WTC11 (cell line): ENCODE measurements at regions not wholly inside any gene's neighbourhood (a gene's known extent, or its start where the extent isn't known, plus 50 kb on each side); places are given as distances from the start of the nearest gene placed in this dataset.
A peak's percentile ranks its signal among the peaks of the same experiment; 100 is the strongest.
"Not testable (repeated sequence)": the region's sequence is repeated elsewhere in the genome, so short reads cannot be mapped to it uniquely, and the experiment has no call there.

Experiments used
- ATAC-seq: fragments of 200-7000 bp; cut with Tn5 transposase; 2 replicates; pipeline ENCODE4 v1.10.0; 2021; ENCODE audit warnings: mild to moderate bottlenecking, moderate library complexity
- CTCF ChIA-PET: fragments of 300-600 bp; sonication (Branson Sonifier 250); formaldehyde crosslinking; loops from one replicate; lab custom pipeline; 2021; ENCODE audit warnings: antibody characterized with exemption; lab: Charles Lee
- POLR2A ChIA-PET: fragments of 350-600 bp; sonication (Branson Sonifier 250); formaldehyde crosslinking; loops from one replicate; lab custom pipeline; 2021; ENCODE audit warnings: antibody characterized with exemption; lab: Charles Lee
- DNase-seq: peaks from one replicate; pipeline ENCODE4 v3.0.0; 2021; ENCODE audit warnings: low spot score
- H3K27ac Mint-ChIP-seq: 2 replicates; pipeline ENCODE4 v1.8.0; 2021; ENCODE audit warnings: mixed read lengths
- H3K27me3 Mint-ChIP-seq: 2 replicates; pipeline ENCODE4 v1.8.0; 2021; ENCODE audit warnings: low read depth, mild to moderate bottlenecking, moderate library complexity, mixed read lengths
- H3K36me3 Mint-ChIP-seq: 2 replicates; pipeline ENCODE4 v1.8.0; 2021; ENCODE audit warnings: mixed read lengths
- H3K4me1 Mint-ChIP-seq: 2 replicates; pipeline ENCODE4 v1.8.0; 2022; ENCODE audit warnings: mixed read lengths
- H3K4me3 Mint-ChIP-seq: 2 replicates; pipeline ENCODE4 v1.8.0; 2021; ENCODE audit warnings: mild to moderate bottlenecking, moderate library complexity, mixed read lengths
- H3K9me3 Mint-ChIP-seq: 2 replicates; pipeline ENCODE4 v1.8.0; 2021; ENCODE audit warnings: mixed read lengths
- AFF4 ChIP-seq: sonication (generic); formaldehyde crosslinking; IDR thresholded peaks from 2 replicates; pipeline ENCODE4 v1.8.1; 2023; ENCODE audit warnings: mild to moderate bottlenecking, missing genetic modification reagents, borderline replicate concordance
- ERG ChIP-seq: fragments of 250-450 bp; sonication (Bioruptor Pico); IDR thresholded peaks from 2 replicates; pipeline ENCODE4 v1.8.0; 2021; ENCODE audit warnings: mild to moderate bottlenecking
- FOXK1 ChIP-seq: sonication (generic); formaldehyde crosslinking; IDR thresholded peaks from 2 replicates; pipeline ENCODE4 v1.8.0; 2022; ENCODE audit warnings: mild to moderate bottlenecking, moderate library complexity, missing genetic modification reagents
- FOXP1 ChIP-seq: sonication (generic); formaldehyde crosslinking; IDR thresholded peaks from 2 replicates; pipeline ENCODE4 v1.8.0; 2022; ENCODE audit warnings: missing genetic modification reagents, mild to moderate bottlenecking, moderate library complexity, borderline replicate concordance
- FOXP4 ChIP-seq: sonication (generic); formaldehyde crosslinking; IDR thresholded peaks from 2 replicates; pipeline ENCODE4 v1.8.0; 2022; ENCODE audit warnings: mild to moderate bottlenecking, missing genetic modification reagents
- NR2C2 ChIP-seq: sonication (generic); formaldehyde crosslinking; IDR thresholded peaks from 2 replicates; pipeline ENCODE4 v1.8.0; 2022; ENCODE audit warnings: mild to moderate bottlenecking, missing genetic modification reagents
- TEAD1 ChIP-seq: sonication (generic); formaldehyde crosslinking; IDR thresholded peaks from 2 replicates; pipeline ENCODE4 v1.8.0; 2022; ENCODE audit warnings: mild to moderate bottlenecking, missing genetic modification reagents
- ZNF219 ChIP-seq: sonication (generic); formaldehyde crosslinking; IDR thresholded peaks from 2 replicates; pipeline ENCODE4 v1.8.0; 2023; ENCODE audit warnings: missing genetic modification reagents, mild to moderate bottlenecking, borderline replicate concordance
- TF ChIP-seq, protein P1 (sequence below): fragments of 250-450 bp; sonication (Bioruptor Pico); IDR thresholded peaks from 2 replicates; pipeline ENCODE4 v1.9.0; 2021; ENCODE audit warnings: mild to moderate bottlenecking, borderline replicate concordance
- TF ChIP-seq, protein P2 (sequence below): sonication (generic); formaldehyde crosslinking; IDR thresholded peaks from 2 replicates; pipeline ENCODE4 v1.8.0; 2022; ENCODE audit warnings: mild to moderate bottlenecking, missing genetic modification reagents
- TF ChIP-seq, protein P3 (sequence below): sonication (generic); formaldehyde crosslinking; IDR thresholded peaks from 2 replicates; pipeline ENCODE4 v1.8.0; 2023; ENCODE audit warnings: mild to moderate bottlenecking, missing genetic modification reagents

DNA sequence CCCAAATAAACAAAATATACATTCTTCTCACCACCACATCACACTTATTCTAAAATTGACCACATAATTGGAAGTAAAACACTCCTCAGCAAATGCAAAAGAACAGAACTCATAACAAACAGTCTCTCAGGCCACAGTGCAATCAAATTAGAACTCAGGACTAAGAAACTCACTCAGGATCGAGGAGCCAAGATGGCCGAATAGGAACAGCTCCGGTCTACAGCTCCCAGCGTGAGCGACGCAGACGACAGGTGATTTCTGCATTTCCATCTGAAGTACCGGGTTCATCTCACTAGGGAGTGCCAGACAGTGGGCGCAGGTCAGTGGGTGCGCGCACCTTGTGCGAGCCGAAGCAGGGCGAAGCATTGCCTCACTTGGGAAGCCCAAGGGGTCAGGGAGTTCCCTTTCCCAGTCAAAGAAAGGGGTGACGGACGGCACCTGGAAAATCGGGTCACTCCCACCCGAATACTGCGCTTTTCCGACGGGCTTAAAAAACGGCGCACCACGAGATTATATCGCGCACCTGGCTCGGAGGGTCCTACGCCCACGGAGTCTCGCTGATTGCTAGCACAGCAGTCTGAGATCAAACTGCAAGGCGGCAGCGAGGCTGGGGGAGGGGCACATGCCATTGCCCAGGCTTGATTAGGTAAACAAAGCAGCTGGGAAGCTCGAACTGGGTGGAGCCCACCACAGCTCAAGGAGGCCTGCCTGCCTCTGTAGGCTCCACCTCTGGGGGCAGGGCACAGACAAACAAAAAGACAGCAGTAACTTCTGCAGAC is 183.2 kb downstream of the ETV1 start:
- peak; percentile 85 for DNase-seq
- ATAC-seq, CTCF ChIA-PET: not testable (repeated sequence)

DNA sequence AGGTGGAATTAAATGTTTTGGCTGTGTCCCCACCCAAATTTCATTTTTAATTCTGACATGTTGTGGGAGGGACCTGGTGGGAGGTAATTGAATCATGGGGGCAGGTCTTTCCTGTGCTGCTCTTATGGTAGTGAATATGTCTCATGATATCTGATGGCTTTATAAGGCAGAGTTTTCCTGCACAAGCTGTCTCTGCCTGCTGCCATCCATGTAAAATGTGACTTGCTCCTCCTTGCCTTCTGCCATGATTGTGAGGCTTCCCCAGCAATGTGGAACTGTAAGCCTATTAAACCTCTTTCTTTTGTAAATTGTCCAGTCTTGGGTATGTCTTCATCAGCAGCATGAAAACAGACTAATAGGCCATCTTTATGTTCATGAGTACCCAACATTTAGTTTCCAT is 172.2 kb downstream of the ETV1 start:
- POLR2A ChIA-PET, ATAC-seq, H3K27me3 Mint-ChIP-seq, H3K4me1 Mint-ChIP-seq, CTCF ChIA-PET, H3K4me3 Mint-ChIP-seq, DNase-seq, H3K27ac Mint-ChIP-seq: not testable (repeated sequence)
- H3K36me3 Mint-ChIP-seq = peaks cover 17% of the 10 kb centered on the region
- H3K9me3 Mint-ChIP-seq = peaks cover 52% of the 10 kb centered on the region

More for the DNA sequence above, 183.2 kb downstream of the ETV1 start:
- Mint-ChIP-seq H3K4me3 (peak overlapping the region; percentile 88), H3K27ac (peak overlapping the region; percentile 91), H3K36me3 (peaks cover 18% of the 10 kb centered on the region), H3K4me1 (peaks cover 45% of the 10 kb centered on the region)
- POLR2A ChIA-PET = interaction anchor here (0.7 kb wide), 1 partner anchor 184 kb away, joined by 3 read pairs; no protein-coding TSS in a partner anchor
- TF ChIP-seq, protein P1, sequence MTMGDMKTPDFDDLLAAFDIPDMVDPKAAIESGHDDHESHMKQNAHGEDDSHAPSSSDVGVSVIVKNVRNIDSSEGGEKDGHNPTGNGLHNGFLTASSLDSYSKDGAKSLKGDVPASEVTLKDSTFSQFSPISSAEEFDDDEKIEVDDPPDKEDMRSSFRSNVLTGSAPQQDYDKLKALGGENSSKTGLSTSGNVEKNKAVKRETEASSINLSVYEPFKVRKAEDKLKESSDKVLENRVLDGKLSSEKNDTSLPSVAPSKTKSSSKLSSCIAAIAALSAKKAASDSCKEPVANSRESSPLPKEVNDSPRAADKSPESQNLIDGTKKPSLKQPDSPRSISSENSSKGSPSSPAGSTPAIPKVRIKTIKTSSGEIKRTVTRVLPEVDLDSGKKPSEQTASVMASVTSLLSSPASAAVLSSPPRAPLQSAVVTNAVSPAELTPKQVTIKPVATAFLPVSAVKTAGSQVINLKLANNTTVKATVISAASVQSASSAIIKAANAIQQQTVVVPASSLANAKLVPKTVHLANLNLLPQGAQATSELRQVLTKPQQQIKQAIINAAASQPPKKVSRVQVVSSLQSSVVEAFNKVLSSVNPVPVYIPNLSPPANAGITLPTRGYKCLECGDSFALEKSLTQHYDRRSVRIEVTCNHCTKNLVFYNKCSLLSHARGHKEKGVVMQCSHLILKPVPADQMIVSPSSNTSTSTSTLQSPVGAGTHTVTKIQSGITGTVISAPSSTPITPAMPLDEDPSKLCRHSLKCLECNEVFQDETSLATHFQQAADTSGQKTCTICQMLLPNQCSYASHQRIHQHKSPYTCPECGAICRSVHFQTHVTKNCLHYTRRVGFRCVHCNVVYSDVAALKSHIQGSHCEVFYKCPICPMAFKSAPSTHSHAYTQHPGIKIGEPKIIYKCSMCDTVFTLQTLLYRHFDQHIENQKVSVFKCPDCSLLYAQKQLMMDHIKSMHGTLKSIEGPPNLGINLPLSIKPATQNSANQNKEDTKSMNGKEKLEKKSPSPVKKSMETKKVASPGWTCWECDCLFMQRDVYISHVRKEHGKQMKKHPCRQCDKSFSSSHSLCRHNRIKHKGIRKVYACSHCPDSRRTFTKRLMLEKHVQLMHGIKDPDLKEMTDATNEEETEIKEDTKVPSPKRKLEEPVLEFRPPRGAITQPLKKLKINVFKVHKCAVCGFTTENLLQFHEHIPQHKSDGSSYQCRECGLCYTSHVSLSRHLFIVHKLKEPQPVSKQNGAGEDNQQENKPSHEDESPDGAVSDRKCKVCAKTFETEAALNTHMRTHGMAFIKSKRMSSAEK = 0 out of 2 replicates have a peak, but pooled peaks have one; percentile 19
- peak; percentile 81; the same call in 1 of the 2 replicates for TF ChIP-seq FOXP4
- TF ChIP-seq, protein P2, sequence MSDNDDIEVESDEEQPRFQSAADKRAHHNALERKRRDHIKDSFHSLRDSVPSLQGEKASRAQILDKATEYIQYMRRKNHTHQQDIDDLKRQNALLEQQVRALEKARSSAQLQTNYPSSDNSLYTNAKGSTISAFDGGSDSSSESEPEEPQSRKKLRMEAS (CRISPR knock-in tag) = peak; percentile 60; the same call in 1 of the 2 replicates
- peak; percentile 90 for TF ChIP-seq FOXK1 (CRISPR knock-in tag)
- TF ChIP-seq, protein P3, sequence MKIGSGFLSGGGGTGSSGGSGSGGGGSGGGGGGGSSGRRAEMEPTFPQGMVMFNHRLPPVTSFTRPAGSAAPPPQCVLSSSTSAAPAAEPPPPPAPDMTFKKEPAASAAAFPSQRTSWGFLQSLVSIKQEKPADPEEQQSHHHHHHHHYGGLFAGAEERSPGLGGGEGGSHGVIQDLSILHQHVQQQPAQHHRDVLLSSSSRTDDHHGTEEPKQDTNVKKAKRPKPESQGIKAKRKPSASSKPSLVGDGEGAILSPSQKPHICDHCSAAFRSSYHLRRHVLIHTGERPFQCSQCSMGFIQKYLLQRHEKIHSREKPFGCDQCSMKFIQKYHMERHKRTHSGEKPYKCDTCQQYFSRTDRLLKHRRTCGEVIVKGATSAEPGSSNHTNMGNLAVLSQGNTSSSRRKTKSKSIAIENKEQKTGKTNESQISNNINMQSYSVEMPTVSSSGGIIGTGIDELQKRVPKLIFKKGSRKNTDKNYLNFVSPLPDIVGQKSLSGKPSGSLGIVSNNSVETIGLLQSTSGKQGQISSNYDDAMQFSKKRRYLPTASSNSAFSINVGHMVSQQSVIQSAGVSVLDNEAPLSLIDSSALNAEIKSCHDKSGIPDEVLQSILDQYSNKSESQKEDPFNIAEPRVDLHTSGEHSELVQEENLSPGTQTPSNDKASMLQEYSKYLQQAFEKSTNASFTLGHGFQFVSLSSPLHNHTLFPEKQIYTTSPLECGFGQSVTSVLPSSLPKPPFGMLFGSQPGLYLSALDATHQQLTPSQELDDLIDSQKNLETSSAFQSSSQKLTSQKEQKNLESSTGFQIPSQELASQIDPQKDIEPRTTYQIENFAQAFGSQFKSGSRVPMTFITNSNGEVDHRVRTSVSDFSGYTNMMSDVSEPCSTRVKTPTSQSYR (CRISPR knock-in tag) = 0 out of 2 replicates have a peak, but pooled peaks have one; percentile 47
- TF ChIP-seq FOXP1 = peak; percentile 67; the same call in 1 of the 2 replicates
- TF ChIP-seq TEAD1 (CRISPR knock-in tag) = peak; percentile 59; the same call in 1 of the 2 replicates
- H3K27me3 Mint-ChIP-seq, H3K9me3 Mint-ChIP-seq: not testable (repeated sequence)

DNA sequence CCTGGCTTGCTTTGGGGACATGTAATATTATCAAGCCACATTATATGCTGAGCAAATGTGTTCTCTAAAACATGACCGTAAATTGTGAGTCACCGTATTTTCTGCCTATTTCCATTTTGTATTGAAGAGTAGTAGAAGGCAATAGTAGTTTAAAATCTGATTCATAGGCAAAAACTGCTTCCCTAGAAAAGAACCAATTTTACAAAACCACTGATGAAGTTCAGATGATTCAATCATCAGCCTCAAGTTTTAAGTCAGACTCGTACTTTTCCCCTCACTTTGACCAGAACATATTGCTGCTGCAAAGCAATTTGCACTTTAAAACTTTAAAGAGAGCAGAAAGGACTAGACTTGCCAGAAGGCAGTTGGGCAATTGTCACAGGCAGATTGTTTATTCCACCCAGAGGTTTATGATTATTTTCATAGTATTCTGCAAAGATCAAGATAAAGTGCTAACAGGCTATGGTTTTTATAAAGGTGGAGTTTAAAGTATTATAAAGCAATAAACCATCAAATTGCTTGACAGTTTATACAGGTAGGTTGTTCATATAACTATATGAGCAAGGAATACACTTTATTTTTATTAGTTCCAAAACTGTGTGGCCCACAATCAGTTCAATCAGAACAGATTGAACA is 168.2 kb downstream of the ETV1 start:
- H3K27me3 Mint-ChIP-seq = no peaks in the 10 kb centered on the region; the same call in 1 of the 2 replicates
- TF ChIP-seq ZNF219 (CRISPR knock-in tag) = no peak
- TF ChIP-seq NR2C2 (CRISPR knock-in tag) = no peak
- TF ChIP-seq FOXP1 = no peak
- no peak for TF ChIP-seq ERG (CRISPR knock-in tag)
- TF ChIP-seq, protein P2 (CRISPR knock-in tag) = no peak
- no peak for TF ChIP-seq TEAD1 (CRISPR knock-in tag)
- no peak for TF ChIP-seq AFF4
- TF ChIP-seq, all 79 proteins: peak for 0
- no peak overlapping the region for H3K4me3 Mint-ChIP-seq
- DNase-seq (no peak), ATAC-seq (no peak)
- ChIA-PET POLR2A (no interaction called here), CTCF (no interaction called here)
- H3K9me3 Mint-ChIP-seq = peaks cover 21% of the 10 kb centered on the region
- H3K4me1 Mint-ChIP-seq = no peaks in the 10 kb centered on the region
- no peak overlapping the region for H3K27ac Mint-ChIP-seq
- H3K36me3 Mint-ChIP-seq = peaks cover 9% of the 10 kb centered on the region
